GM18870 (cell line): ENCODE measurements at regions not wholly inside any gene's neighbourhood (a gene's known extent, or its start where the extent isn't known, plus 50 kb on each side); places are given as distances from the start of the nearest gene placed in this dataset.

ENCODE experiments used
- ATAC-seq: cut with Tn5 transposase; IDR thresholded peaks from one replicate; pipeline ENCODE4 v1.9.1; 2021; ENCODE audit warnings: moderate library complexity; ENCODE audit not compliant: unreplicated experiment

- ATAC-seq, result no peak
Observed at GRCh38 chr1:244192325-244192724, 141.2 kb downstream of the ZBTB18 start.

- ATAC-seq, result no peak
Observed at GRCh38 chr1:244196571-244197285, 145.6 kb downstream of the ZBTB18 start.

GRCh38 chr1:244197851-244198375 is 146.8 kb downstream of the ZBTB18 start:
- ATAC-seq, result no peak

- ATAC-seq, result no peak
Observed at GRCh38 chr1:244199902-244200301, 148.8 kb downstream of the ZBTB18 start.

- no peak for ATAC-seq
Observed at GRCh38 chr1:244200596-244200995, 149.5 kb downstream of the ZBTB18 start.

- ATAC-seq, result no peak
Observed at GRCh38 chr1:244201750-244202149, 150.7 kb downstream of the ZBTB18 start.

- no peak for ATAC-seq
Observed at GRCh38 chr1:244204004-244204403, 152.9 kb downstream of the ZBTB18 start.

GRCh38 chr1:244205171-244205570 is 154.1 kb downstream of the ZBTB18 start:
- no peak for ATAC-seq

GRCh38 chr1:244205906-244206305 is 154.8 kb downstream of the ZBTB18 start:
- ATAC-seq, result no peak

- no peak for ATAC-seq
Observed at GRCh38 chr1:244207042-244207934, 156.2 kb downstream of the ZBTB18 start.

- ATAC-seq, result no peak
Observed at GRCh38 chr1:244207935-244208244, 156.8 kb downstream of the ZBTB18 start.

- ATAC-seq, result no peak
Observed at GRCh38 chr1:244209955-244210354, 158.9 kb downstream of the ZBTB18 start.

GRCh38 chr1:244210884-244211558 is 159.9 kb downstream of the ZBTB18 start:
- ATAC-seq, result no peak

- no peak for ATAC-seq
Observed at GRCh38 chr1:244211559-244211944, 160.5 kb downstream of the ZBTB18 start.

- ATAC-seq, result no peak
Observed at GRCh38 chr1:244212219-244212618, 161.1 kb downstream of the ZBTB18 start.

- ATAC-seq, result no peak
Observed at GRCh38 chr1:244212797-244213475, 161.9 kb downstream of the ZBTB18 start.

GRCh38 chr1:244214009-244214967 is 163.2 kb downstream of the ZBTB18 start:
- no peak for ATAC-seq

GRCh38 chr1:244216836-244217235 is 165.8 kb downstream of the ZBTB18 start:
- no peak for ATAC-seq

GRCh38 chr1:244217711-244218110 is 166.6 kb downstream of the ZBTB18 start:
- ATAC-seq, result no peak

GRCh38 chr1:244218220-244218619 is 167.1 kb downstream of the ZBTB18 start:
- ATAC-seq, result no peak
